ENCODE measurements at regions not wholly inside any gene's neighbourhood (a gene's known extent, or its start where the extent isn't known, plus 50 kb on each side); places are given as distances from the start of the nearest gene placed in this dataset.

GRCh38 chr3:5731100-5731499 lies 543.6 kb downstream of the EDEM1 start:
- TF ChIP-seq, protein P1, sequence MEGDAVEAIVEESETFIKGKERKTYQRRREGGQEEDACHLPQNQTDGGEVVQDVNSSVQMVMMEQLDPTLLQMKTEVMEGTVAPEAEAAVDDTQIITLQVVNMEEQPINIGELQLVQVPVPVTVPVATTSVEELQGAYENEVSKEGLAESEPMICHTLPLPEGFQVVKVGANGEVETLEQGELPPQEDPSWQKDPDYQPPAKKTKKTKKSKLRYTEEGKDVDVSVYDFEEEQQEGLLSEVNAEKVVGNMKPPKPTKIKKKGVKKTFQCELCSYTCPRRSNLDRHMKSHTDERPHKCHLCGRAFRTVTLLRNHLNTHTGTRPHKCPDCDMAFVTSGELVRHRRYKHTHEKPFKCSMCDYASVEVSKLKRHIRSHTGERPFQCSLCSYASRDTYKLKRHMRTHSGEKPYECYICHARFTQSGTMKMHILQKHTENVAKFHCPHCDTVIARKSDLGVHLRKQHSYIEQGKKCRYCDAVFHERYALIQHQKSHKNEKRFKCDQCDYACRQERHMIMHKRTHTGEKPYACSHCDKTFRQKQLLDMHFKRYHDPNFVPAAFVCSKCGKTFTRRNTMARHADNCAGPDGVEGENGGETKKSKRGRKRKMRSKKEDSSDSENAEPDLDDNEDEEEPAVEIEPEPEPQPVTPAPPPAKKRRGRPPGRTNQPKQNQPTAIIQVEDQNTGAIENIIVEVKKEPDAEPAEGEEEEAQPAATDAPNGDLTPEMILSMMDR (IDR thresholded peaks at IDR 0.05; ENCODE audit: borderline replicate concordance, extremely low read depth, low read length, poor library complexity, severe bottlenecking) = peak; percentile 50
- TF ChIP-seq EZH2 (IDR thresholded peaks at IDR 0.05; ENCODE audit: borderline replicate concordance, low read depth, low read length, severe bottlenecking) = no peak

All from DND-41 (cell line).